KBM-7 (cell line): ENCODE measurements at regions not wholly inside any gene's neighbourhood (a gene's known extent, or its start where the extent isn't known, plus 50 kb on each side); places are given as distances from the start of the nearest gene placed in this dataset.
"Not testable (repeated sequence)": the region's sequence is repeated elsewhere in the genome, so short reads cannot be mapped to it uniquely, and the experiment has no call there.

Experiments used
- DNase-seq: peaks from one replicate; pipeline ENCODE4 v3.0.0-alpha.2; 2015
- in situ Hi-C: fragments of 300-500 bp; cut with MboI; formaldehyde crosslinking; loops from 2 replicates; pipeline ENCODE4 v1.14.3; 2020; ENCODE audit warnings: low sequenced_read_pairs, low pct_unique_long_range_greater_than_20kb, mixed read lengths

GRCh38 chr4:8691151-8691775 is 98.7 kb downstream of the CPZ start:
- in situ Hi-C loops: no loop called here
- no peak for DNase-seq

GRCh38 chr4:8690216-8691150 is 97.9 kb downstream of the CPZ start:
- in situ Hi-C loops: no loop called here
- no peak for DNase-seq

DNA sequence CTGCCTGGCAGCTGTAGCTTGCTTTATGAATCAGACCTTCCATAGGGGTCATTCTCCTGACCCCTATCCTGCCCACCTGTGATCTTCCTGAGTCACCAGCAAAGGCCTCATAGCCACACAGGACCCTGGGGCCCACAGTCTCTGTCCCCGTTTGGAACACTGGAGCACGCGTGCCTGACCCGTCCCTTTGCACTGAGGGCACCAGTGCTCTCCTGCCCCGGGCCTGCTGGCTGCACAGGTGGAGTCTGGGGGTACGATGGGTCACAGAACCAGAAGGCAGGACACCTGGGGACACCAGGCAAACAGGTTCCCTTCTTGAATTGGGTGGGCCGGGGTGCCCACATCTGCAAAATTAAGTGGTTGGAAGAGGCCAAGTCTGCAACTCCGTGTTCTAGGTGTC is 97.2 kb downstream of the CPZ start:
- DNase-seq: no peak
- in situ Hi-C loops: no loop called here

DNA sequence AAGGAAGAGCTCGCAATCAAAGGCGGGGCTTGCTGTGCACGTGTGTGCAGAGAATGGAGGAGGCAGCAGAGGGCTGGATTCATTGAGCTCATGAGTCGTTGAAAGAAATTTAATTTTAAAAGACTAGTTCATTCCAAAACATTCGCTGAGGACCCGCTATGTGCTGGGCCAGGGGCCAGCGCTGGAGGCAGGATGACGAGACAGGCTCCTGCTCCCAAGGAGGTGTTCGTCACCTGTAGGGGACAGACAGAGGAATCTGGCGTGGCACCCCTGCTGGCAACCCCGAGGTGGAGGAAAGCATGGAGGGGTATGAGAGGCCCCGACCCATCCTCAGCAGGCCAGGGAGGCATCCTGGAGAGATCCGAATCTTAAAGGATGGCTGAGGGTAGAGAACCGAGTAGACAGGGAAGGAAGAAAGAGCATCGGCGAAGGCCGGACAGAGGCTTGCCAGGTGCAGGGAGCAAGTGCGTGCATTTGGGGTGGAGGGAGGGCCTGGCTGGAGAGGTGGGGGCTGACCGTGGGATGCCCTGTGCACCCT is 96.4 kb downstream of the CPZ start:
- no peak for DNase-seq
- in situ Hi-C loops: no loop called here

- in situ Hi-C loops: no loop called here
- peak; percentile 35 for DNase-seq
Measured at GRCh38 chr4:8688041-8688907, 95.7 kb downstream of the CPZ start.

GRCh38 chr4:8687083-8687482 is 94.5 kb downstream of the CPZ start:
- in situ Hi-C loops: no loop called here
- DNase-seq: no peak

- no peak for DNase-seq
- in situ Hi-C loops: no loop called here
Measured at GRCh38 chr4:8685831-8686230, 93.3 kb downstream of the CPZ start.

DNA sequence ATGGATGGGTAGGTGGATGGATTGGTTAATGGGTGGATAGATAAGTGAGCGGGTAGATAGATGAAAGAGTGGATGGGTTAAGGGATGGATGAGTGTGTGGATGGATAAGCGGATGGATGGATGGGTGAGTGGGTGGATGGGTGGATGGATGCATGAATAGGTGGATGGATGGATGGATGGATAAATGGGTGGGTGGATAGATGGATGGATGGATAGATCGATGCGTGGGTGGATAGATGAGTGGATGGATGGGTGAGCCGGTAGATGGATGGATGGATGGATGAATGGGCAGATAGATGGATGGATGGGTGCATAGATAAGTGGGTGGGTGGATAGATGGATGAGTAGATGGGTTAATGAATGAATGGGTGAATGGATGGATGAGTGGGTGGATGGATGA is 90.9 kb downstream of the CPZ start:
- in situ Hi-C loops: no loop called here
- no peak for DNase-seq

DNA sequence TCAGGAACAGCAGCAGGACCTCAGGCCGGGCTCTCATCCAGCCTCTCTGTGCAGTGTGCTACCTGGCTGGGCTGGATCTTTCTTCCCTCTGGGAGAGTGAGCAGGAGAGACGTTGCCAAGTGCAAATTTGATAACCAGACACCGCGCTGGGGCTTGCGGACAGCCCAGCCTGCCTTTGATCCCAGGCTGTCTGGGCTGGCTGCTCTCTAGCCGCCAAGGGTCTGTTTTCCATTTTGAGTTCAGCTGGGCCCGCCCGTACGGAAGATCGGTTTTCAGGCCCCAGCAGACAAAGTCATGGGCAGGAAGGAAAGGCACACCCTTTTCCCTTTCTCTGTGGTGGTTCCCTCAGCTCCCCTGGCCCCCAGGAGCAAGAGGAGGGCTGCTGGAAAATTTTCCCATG is 90.2 kb downstream of the CPZ start:
- in situ Hi-C loops: no loop called here
- no peak for DNase-seq

GRCh38 chr4:8682296-8682695 is 89.7 kb downstream of the CPZ start:
- no peak for DNase-seq
- in situ Hi-C loops: no loop called here

GRCh38 chr4:8681391-8681790 is 88.8 kb downstream of the CPZ start:
- DNase-seq: no peak

DNA sequence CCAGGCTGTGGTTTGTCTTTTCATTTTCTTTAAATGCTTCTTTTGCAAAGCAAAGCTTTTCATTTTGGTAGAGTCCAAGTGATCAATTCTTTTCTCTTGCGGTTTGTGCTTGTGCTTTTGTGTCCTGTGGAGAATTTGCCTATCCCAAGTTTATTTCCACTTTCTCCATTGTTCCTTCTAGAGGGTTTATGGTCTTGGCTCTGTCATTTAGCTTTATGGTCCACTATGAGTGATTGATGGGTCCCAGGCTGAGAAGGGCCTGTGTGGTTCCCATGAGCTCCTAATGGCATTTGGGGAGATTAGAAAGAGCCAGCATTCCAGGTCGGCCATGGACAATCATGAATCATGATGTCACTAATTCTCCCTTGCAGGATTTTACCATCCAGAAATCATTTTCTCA is 86.5 kb downstream of the CPZ start:
- DNase-seq: no peak
- in situ Hi-C loops: no loop called here

More at GRCh38 chr4:8681391-8681790, 88.8 kb downstream of the CPZ start:
- in situ Hi-C loops: no loop called here

- in situ Hi-C loops: no loop called here
- DNase-seq: no peak
Measured at GRCh38 chr4:8676676-8677075, 84.1 kb downstream of the CPZ start.

GRCh38 chr4:8675906-8676305 is 83.3 kb downstream of the CPZ start:
- in situ Hi-C loops: no loop called here

GRCh38 chr4:8675383-8675782 is 82.8 kb downstream of the CPZ start:
- peak; percentile 20 for DNase-seq
- in situ Hi-C loops: no loop called here

More at GRCh38 chr4:8675906-8676305, 83.3 kb downstream of the CPZ start:
- no peak for DNase-seq

DNA sequence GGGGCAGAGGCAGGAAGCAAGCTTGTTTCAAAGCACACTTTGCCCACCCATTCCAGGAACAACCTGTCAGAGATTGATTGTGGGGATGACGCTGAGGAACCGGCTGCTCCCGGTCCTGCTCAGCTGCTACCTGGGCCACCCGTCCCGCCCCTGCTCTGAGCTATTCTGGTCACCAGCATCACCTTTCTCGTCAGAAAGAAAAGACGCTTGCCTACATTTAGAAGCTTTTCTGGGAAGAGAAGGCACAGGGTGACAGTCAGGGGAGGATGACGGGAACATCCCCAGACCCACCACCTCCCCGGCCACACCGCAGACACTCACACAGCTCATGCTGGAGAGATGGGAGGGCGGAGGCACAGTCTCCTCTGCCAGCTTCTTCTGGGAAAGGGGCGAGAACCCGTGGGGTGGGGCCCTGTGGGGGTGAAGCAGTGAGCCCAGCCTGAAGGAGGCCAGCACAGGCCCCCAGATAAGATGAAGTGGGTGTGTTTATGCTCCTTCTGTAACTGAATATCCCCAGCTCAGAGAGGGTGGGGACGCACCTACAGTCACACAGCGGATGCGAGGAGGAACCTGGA is 81.8 kb downstream of the CPZ start:
- in situ Hi-C loops: no loop called here

DNA sequence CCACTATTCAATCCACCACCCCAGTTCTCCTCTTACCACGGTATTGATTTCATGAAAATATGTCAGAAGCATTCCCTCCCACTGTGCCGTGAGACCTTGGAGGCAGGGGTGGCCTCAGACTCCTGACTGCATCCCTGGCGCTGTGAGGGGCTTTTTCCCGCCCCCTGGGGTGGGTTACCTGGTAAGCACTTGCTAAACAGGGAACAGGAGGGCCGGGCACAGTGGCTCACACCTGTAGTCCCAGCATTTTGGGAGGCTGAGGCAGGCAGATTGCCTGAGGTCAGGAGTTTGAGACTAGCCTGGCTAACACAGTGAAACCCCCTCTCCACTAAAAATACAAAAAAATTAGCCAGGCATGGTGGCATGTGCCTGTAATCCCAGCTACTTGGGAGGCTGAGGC is 80.5 kb downstream of the CPZ start:
- DNase-seq, in situ Hi-C loops: not testable (repeated sequence)

More for the DNA sequence above, 81.8 kb downstream of the CPZ start:
- no peak for DNase-seq

- no peak for DNase-seq
- in situ Hi-C loops: no loop called here
Measured at GRCh38 chr4:8672486-8672885, 79.9 kb downstream of the CPZ start.

DNA sequence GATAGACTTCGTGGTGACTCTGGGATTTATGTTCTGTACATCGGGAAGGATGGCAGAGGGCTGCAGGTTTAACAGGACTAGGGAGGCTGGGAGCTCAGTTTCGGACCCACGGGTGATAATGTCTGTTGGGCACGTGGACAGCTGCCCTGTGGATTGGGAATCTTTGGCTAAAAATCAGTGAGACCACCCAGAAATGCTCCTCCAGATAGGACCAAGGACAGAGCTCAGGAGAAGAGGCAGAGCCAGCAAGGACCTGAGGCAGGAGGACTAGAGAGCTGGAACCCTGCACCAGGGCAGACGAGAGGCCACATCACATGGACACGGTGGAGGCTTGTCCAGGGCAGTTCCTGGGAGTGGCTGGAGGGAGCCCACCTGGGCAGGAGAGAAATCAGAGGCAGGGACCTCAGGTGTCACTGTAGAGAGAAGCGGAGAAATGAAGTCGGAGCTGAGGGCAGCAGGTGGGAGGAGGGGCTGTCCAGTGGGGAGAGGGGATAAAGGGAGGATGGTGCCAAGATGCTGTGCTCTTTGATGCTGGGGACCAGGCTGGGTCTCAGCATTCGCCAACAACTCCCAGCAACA is 79.2 kb downstream of the CPZ start:
- DNase-seq: no peak
- in situ Hi-C loops: no loop called here
